AG09309 (cell line): ENCODE measurements at regions not wholly inside any gene's neighbourhood (a gene's known extent, or its start where the extent isn't known, plus 50 kb on each side); places are given as distances from the start of the nearest gene placed in this dataset.

ENCODE experiments used
- DNase-seq: peaks from one replicate; pipeline ENCODE4 v3.0.0-alpha.2; 2010; ENCODE audit warnings: low read depth
- H3K4me3 ChIP-seq: 2 replicates; pipeline ENCODE4 v1.5.1; 2011; ENCODE audit warnings: mild to moderate bottlenecking, low read depth, low read length, moderate library complexity; ENCODE audit not compliant: control insufficient read depth
- TF ChIP-seq, protein P1 (sequence below): IDR thresholded peaks from 2 replicates; pipeline ENCODE4 v1.5.1; 2011; ENCODE audit warnings: mild to moderate bottlenecking, low read depth, low read length, inconsistent platforms; ENCODE audit not compliant: insufficient read depth, control insufficient read depth; ENCODE audit errors: missing control alignments

DNA sequence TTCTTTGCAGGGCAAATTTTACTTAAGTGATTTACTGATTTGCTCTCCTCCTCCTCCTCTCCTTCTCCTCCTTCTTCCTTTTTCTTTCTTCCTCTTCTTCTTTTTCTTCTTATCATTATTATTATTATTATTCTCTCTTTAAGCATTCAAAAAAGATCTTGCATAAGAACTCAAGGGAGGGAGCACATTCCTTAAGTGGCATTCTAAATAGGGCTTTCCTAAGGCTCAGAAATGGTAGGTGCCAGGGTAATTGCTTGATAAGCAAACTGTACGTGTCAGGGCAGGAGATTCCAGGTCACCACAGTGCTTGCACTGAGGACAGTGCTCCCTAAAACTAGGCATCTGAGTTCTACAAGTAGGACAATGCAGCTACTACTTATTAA is 92.4 kb downstream of the SPTSSA start:
- no peak for DNase-seq
- TF ChIP-seq, protein P1, sequence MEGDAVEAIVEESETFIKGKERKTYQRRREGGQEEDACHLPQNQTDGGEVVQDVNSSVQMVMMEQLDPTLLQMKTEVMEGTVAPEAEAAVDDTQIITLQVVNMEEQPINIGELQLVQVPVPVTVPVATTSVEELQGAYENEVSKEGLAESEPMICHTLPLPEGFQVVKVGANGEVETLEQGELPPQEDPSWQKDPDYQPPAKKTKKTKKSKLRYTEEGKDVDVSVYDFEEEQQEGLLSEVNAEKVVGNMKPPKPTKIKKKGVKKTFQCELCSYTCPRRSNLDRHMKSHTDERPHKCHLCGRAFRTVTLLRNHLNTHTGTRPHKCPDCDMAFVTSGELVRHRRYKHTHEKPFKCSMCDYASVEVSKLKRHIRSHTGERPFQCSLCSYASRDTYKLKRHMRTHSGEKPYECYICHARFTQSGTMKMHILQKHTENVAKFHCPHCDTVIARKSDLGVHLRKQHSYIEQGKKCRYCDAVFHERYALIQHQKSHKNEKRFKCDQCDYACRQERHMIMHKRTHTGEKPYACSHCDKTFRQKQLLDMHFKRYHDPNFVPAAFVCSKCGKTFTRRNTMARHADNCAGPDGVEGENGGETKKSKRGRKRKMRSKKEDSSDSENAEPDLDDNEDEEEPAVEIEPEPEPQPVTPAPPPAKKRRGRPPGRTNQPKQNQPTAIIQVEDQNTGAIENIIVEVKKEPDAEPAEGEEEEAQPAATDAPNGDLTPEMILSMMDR: no peak

DNA sequence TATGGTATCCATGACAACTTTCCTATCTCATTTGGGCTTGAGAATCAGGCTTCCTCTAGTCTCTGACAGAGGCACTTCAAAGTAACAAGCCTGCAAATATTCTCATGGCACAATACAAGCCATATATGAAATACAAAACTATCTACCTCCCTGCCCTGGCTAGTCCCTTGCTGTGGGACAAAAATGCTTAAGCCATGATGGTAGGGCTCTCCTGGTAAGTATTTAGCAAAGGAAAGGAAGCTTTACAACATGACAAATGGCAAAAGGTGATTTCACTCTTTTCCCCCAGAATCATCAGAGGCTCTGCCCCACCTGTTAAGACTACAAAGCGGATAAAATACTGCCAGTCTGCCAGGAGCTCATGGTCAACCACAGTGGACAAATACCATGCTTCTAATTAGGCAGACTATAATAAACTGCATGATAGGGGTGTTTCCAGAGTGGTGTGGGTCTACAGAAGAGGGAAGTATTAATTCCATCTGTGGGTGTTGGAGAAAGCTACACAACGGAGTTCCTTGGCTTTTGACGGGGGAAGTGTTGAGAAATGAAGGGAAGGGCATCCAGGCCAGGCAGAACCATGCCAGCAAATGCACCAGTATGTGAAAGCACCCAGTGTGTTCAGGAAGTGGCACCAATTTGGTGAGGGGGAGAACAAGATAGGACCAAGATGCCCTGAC is 92.9 kb downstream of the SPTSSA start:
- TF ChIP-seq, protein P1: no peak
- H3K4me3 ChIP-seq: no peak overlapping the region
- DNase-seq: no peak

More for the DNA sequence above, 92.4 kb downstream of the SPTSSA start:
- H3K4me3 ChIP-seq: no peak overlapping the region

DNA sequence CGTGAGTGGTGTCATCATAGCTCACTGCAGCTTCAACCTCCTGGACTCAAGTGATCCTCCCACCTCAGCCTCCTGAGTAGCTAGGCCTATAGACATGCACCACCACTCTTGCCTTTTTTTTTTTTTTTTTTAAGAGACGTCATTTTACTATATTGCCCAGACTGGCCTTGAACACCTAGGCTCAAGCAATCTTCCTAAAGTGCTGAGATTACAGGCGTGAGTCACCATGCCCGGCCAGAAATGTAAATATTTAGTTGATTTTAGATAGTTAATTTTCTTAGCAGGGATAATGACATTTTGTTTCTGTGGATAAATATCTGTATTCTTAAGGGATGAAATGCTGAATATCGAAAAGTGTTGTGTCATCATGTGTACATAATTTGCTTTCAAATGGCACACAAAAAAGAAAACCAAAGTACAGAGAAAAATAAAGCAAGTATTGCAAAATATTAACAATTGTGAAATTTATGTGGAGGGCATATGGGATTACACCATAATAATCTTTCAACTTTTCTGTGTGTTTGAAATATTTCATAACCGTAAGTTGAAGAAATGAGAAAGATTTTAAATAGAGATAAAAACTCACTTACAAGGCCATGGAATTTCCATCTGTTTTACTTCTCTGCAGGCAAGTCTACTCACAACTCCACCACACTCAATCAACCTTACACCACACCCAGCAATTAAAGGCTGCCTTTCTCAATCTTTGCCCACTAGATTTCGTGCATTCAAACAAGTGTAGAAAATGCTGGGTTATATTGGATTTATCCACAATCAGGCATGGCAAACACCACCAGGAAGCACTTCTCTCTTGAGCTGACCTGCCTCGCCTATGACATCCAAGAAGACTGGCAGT is 93.7 kb downstream of the SPTSSA start:
- DNase-seq: peak; percentile 88
- TF ChIP-seq, protein P1: no peak
- H3K4me3 ChIP-seq: no peak overlapping the region

DNA sequence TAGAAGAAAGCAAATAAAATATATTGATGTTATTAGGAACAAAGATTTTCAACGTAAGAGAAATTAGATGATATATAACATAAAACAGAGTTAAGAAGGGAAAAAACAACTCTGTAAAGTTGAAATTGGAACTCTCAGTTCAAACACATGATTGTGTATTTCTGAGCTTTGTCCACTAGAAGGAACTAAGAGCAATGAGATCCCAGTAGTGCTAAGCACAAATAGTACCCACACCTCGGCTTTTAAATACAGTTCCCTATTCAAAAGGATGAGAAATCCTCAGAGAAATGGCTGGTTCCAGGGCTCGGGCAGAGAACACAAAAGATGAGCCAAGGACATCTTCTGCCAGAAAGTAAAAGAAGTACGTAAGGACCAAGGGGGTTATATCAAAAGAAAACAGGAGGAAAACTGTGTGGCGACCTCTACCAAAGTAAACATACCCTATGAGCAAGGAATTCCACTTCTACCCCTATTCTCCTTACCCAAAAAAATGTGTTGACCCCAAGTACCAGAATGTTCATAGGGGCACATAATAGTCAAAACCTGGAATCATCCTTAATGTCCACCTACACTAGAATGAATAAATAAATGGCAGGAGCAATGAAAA is 96.6 kb downstream of the SPTSSA start:
- TF ChIP-seq, protein P1: no peak
- no peak for DNase-seq
- H3K4me3 ChIP-seq: no peak overlapping the region

DNA sequence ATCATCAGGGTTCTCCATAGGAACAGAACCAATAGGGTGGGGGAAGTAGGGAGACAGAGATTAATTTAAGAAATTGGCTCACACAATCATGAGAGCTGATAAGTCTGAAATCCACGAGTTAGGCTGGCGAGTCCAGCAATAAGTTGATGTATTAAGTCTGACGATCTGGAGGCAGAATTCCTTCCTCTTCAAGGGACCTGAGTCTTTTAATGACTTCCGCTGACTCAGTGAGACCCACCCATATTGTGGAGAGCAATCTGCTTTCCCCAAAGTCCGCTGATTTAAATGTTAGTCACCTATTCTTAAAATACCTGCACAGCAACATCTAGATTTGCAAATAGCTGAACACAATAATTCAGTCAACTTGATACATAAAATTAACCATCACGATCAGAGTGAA is 97.8 kb downstream of the SPTSSA start:
- no peak for DNase-seq
- TF ChIP-seq, protein P1: no peak
- no peak overlapping the region for H3K4me3 ChIP-seq

DNA sequence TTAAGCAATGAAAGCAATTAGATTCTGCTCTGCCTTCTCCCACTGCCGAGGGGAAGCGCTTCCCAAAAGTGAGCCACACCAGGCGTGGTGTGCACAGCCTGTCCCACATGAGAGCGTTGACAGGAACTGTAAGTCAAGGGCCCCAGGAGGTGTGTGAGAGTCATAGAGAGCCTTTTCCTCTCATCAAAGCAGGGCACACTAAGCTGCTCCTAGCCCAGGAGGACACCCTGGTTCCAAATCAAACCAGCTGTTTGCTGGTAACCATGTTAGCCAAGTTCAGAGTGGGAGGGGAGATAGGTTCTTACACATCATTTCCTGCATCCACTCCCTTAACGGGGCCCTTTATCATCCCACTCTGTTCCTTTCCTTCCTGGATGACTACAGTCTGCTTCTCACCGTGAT is 98.3 kb downstream of the SPTSSA start:
- TF ChIP-seq, protein P1: no peak
- no peak for DNase-seq

More for the DNA sequence above, 98.3 kb downstream of the SPTSSA start:
- H3K4me3 ChIP-seq: no peak overlapping the region
